ENCODE measurements at regions not wholly inside any gene's neighbourhood (a gene's known extent, or its start where the extent isn't known, plus 50 kb on each side); places are given as distances from the start of the nearest gene placed in this dataset.

DNA sequence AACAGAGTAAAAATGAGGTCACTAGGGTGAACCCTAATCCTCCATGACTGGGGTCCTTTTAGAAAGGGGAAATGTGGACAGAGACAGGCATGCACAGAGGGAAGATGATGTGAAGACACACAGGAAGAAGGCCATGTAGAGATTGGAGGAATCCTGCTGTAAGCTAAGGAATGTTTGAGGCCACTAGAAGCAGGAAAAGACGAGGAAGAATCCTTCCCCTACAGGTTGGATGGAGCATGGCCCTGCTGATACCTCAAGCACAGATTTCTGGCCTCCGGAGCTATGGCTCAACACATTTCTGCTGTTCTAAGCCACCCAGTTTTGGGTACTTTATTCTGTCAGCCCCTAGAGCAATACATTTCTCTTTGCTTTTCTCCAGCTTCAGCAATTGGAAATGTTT is 486.9 kb downstream of the MIAT start:
- H3K4me3 ChIP-seq (ENCODE audit: low read length), result no peak overlapping the region
- TF ChIP-seq, protein P1, sequence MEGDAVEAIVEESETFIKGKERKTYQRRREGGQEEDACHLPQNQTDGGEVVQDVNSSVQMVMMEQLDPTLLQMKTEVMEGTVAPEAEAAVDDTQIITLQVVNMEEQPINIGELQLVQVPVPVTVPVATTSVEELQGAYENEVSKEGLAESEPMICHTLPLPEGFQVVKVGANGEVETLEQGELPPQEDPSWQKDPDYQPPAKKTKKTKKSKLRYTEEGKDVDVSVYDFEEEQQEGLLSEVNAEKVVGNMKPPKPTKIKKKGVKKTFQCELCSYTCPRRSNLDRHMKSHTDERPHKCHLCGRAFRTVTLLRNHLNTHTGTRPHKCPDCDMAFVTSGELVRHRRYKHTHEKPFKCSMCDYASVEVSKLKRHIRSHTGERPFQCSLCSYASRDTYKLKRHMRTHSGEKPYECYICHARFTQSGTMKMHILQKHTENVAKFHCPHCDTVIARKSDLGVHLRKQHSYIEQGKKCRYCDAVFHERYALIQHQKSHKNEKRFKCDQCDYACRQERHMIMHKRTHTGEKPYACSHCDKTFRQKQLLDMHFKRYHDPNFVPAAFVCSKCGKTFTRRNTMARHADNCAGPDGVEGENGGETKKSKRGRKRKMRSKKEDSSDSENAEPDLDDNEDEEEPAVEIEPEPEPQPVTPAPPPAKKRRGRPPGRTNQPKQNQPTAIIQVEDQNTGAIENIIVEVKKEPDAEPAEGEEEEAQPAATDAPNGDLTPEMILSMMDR (conservative IDR thresholded peaks at IDR 0.05; ENCODE audit: low read depth, low read length), result peak; percentile 21
- DNase-seq (ENCODE audit: low read depth), result no peak

DNA sequence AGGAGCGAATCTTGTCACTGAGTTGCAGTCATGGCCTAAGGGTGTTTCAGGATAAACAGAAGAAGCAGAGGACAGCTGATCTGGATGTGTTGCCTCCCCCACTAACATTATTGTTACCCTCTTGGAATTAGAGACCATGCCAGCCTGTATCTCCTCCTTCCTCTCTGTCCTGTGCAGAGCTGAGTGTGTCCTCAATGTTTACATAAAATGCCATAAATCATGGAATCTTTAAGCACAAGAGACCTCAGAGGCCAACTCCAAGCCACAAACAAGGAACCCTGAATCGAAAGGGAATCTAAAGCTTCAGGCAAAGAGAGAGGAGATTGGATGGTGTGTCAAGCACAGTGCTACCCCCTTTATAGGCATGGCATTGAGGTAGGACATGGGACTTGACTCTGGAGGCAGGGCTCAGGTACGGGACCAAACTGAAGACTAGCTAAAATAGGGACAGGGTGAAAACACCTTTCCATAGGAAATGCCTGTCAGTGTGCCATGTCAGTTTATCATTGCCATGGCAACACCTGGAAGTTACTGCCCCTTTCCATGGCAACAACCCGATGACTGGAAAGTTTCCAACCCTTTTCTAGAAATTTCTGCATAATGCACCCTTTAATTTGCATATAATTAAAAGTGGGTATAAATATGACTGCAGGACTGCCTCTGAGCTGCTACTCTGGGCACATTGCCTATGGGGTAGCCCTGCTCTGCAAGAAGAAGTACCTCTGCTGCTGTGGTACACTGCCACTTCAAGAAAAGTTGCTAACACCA is 489.7 kb downstream of the MIAT start:
- no peak for DNase-seq (ENCODE audit: low read depth)
- TF ChIP-seq, protein P1 (conservative IDR thresholded peaks at IDR 0.05; ENCODE audit: low read depth, low read length), result no peak
- no peak overlapping the region for H3K4me3 ChIP-seq (ENCODE audit: low read length)

DNA sequence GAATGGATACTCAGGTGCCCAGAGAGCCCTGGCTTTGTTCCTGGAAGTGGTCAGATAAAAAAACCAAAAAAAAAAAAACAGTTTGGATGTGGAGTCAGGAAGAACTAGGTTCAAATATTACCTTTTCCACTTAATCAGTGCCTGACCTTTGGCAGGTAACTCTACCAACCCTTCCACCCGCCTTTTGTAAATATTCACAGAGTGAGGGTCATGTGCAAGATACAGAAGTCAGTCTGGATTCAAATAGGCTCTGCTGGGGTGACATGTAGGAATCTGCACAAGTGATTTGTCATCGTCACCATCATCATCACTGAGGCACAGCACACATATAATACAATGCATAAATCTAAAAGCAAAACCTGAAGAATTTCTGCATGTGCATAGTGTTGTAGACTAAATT is 490.7 kb downstream of the MIAT start:
- DNase-seq (ENCODE audit: low read depth), result no peak
- no peak overlapping the region for H3K4me3 ChIP-seq (ENCODE audit: low read length)
- TF ChIP-seq, protein P1 (conservative IDR thresholded peaks at IDR 0.05; ENCODE audit: low read depth, low read length), result no peak

DNA sequence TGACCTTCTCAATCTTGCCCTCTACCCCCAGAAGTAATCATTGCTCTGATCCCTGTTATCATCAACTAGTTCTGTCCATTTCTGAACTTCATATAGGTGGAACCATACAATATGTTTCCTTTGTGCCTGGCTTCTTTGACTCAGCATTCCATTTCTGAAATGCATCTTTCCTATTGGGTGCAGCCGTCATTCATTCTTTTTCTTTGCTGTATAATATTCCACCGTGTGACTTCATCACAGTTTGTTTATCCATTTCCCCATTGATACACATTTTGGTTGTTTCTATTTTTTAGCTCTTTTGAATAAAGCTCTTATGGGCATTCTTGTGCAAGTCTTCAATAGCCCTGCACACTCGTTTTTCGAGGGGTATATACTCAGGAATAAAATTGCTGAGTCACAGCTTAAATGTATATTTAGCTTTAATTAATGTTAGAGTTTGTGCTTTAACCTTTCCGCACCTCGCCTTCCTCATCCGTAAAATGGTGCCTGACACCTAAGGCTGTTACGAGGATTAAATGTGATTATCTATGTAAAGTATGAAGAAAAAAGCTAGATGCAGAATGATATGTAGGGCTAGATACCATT is 491.6 kb downstream of the MIAT start:
- DNase-seq (ENCODE audit: low read depth), result no peak
- no peak overlapping the region for H3K4me3 ChIP-seq (ENCODE audit: low read length)
- TF ChIP-seq, protein P1 (conservative IDR thresholded peaks at IDR 0.05; ENCODE audit: low read depth, low read length), result no peak

DNA sequence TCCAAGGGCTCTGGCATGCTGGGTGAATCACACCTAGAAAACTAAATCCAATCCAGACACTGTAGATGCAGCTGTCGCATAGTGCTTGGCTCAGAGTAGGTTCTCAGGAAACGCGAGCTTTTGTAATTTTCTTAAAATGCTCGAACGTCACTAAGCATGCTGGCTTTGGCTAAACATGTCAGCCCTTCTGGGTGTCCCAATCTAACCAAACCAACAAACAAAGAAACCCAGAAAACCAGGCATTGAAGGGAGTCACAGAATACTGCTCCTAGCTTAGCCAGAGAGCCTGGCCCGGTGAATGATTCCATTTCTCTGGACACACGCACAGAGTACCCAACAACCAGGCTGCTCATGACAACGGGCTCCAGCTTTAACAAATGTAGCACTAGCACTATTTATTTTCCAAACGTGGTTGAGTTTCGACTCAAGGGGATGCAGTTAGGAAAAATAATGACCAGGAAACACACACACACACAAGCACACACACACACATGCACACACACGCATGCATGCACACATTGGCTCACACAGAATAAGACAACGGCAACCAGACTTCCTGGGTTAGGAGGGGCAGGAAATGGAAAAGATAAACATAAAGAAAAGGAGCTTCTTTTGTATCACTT is 492.6 kb downstream of the MIAT start:
- TF ChIP-seq, protein P1 (conservative IDR thresholded peaks at IDR 0.05; ENCODE audit: low read depth, low read length), result no peak
- no peak overlapping the region for H3K4me3 ChIP-seq (ENCODE audit: low read length)
- no peak for DNase-seq (ENCODE audit: low read depth)

DNA sequence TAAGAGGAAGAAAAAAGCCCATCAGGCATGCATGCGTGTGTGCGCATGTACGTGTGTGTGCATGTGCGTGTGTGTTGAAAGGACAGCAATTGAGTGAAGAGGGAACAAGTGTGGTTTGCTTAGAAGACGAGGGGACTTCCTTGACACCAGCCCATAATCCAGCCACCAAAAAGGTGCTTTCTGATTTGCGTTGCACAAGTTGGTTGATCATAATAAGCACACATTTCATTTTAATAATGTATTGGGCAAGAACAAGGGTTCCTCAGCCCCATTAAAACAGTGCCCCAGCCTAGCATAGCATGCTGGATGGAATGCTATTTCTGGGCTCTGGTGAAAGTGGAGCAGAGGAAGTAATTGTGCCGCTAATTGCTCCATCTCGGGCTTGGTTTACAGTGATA is 493.2 kb downstream of the MIAT start:
- TF ChIP-seq, protein P1 (conservative IDR thresholded peaks at IDR 0.05; ENCODE audit: low read depth, low read length), result no peak
- no peak overlapping the region for H3K4me3 ChIP-seq (ENCODE audit: low read length)
- no peak for DNase-seq (ENCODE audit: low read depth)
